ENCODE measurements at regions not wholly inside any gene's neighbourhood (a gene's known extent, or its start where the extent isn't known, plus 50 kb on each side); places are given as distances from the start of the nearest gene placed in this dataset.

DNA sequence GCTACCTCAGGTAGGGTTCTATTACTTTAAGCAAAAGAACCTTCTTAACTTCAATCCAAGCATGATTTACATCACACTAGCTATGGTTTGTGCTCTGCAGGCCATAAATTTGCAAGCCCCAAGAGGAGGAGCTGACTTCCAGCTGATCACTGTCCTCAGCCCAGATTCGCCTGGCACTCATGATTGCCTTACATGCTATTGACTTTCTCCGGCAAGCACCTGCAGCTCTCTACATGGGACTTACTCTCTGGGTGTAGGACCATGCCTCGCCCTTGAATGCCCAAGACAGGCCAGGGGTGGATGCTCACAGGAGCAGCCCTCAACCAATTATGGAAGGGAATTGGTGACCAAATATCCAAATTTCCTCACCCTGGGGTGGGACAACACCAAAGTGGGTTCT is 99.8 kb downstream of the ESM1 start:
- no TSS peak for BruUV-seq (replicated peaks)
- H2AFZ ChIP-seq (ENCODE audit: low read length), result no peak overlapping the region
- H3K4me2 ChIP-seq (ENCODE audit: low read length), result no peak overlapping the region
- no peak overlapping the region for H3K27ac ChIP-seq (ENCODE audit: low read length)
- H4K20me1 ChIP-seq (ENCODE audit: low read length), result no peaks in the 10 kb centered on the region
- intact Hi-C loops (cut with micrococcal nuclease), result no loop called here
- ATAC-seq (no peak), DNase-seq (no peak)
- POLR2A ChIA-PET (ENCODE audit: unreplicated experiment), result no interaction called here
- no peaks in the 10 kb centered on the region for H3K79me2 ChIP-seq (ENCODE audit: low read length)
- no peak overlapping the region for H3K9ac ChIP-seq (ENCODE audit: low read length)
- CTCF ChIA-PET, result no interaction called here
- no peaks in the 10 kb centered on the region for H3K27me3 ChIP-seq (ENCODE audit: low read length)
- no peaks in the 10 kb centered on the region for H3F3A ChIP-seq (ENCODE audit: low read length, unreplicated experiment)
- H3K9me2 ChIP-seq (replicated peaks; ENCODE audit: low read length), result no peaks in the 10 kb centered on the region
- peaks cover 6% of the 10 kb centered on the region for H3K4me1 ChIP-seq (ENCODE audit: insufficient read depth, low read length)
- TF ChIP-seq EZH2 (IDR thresholded peaks at IDR 0.05; ENCODE audit: low read length, unreplicated experiment), result no peak
- no peak for TF ChIP-seq EZH2phosphoT487 (IDR thresholded peaks at IDR 0.05; ENCODE audit: borderline replicate concordance, low read length)
- TF ChIP-seq, protein P1, sequence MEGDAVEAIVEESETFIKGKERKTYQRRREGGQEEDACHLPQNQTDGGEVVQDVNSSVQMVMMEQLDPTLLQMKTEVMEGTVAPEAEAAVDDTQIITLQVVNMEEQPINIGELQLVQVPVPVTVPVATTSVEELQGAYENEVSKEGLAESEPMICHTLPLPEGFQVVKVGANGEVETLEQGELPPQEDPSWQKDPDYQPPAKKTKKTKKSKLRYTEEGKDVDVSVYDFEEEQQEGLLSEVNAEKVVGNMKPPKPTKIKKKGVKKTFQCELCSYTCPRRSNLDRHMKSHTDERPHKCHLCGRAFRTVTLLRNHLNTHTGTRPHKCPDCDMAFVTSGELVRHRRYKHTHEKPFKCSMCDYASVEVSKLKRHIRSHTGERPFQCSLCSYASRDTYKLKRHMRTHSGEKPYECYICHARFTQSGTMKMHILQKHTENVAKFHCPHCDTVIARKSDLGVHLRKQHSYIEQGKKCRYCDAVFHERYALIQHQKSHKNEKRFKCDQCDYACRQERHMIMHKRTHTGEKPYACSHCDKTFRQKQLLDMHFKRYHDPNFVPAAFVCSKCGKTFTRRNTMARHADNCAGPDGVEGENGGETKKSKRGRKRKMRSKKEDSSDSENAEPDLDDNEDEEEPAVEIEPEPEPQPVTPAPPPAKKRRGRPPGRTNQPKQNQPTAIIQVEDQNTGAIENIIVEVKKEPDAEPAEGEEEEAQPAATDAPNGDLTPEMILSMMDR (conservative IDR thresholded peaks at IDR 0.05; ENCODE audit: low read depth, low read length), result no peak
- H3K9me3 ChIP-seq (ENCODE audit: low read length), result no peaks in the 10 kb centered on the region
- no peak overlapping the region for H3K4me3 ChIP-seq (ENCODE audit: low read length)
- H3K36me3 ChIP-seq (ENCODE audit: low read depth, low read length), result no peaks in the 10 kb centered on the region

DNA sequence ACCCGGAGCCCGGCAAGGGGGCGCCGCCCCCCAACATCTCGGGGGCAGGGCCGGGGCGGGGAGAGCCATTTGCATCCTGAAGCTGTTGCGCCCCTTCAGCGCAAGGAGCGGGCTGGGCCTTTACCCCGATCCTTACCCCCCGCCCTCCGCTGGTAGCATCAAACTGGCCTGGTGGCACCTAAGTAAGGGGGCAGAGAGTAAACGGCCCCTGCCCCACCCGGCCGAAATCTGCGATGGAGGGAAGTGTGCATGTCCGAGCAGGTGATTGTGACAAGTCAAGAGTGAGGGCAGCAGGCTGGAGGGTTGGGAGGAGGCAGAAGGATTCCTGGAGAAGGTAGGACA is 101.2 kb downstream of the ESM1 start:
- Histone ChIP-seq H3K4me2 (ENCODE audit: low read length) (no peak overlapping the region), H3K4me1 (ENCODE audit: insufficient read depth, low read length) (peaks cover 6% of the 10 kb centered on the region), H3K27me3 (ENCODE audit: low read length) (no peaks in the 10 kb centered on the region), H3K9me2 (replicated peaks; ENCODE audit: low read length) (no peaks in the 10 kb centered on the region), H2AFZ (ENCODE audit: low read length) (no peak overlapping the region), H3K36me3 (ENCODE audit: low read depth, low read length) (no peaks in the 10 kb centered on the region), H3K9ac (ENCODE audit: low read length) (no peak overlapping the region), H3K27ac (ENCODE audit: low read length) (no peak overlapping the region), H3K9me3 (ENCODE audit: low read length) (no peaks in the 10 kb centered on the region), H4K20me1 (ENCODE audit: low read length) (no peaks in the 10 kb centered on the region), H3K4me3 (ENCODE audit: low read length) (no peak overlapping the region), H3F3A (ENCODE audit: low read length, unreplicated experiment) (no peaks in the 10 kb centered on the region), H3K79me2 (ENCODE audit: low read length) (no peaks in the 10 kb centered on the region)
- TF ChIP-seq EZH2 (IDR thresholded peaks at IDR 0.05; ENCODE audit: low read length, unreplicated experiment) (no peak), EZH2phosphoT487 (IDR thresholded peaks at IDR 0.05; ENCODE audit: borderline replicate concordance, low read length) (no peak)
- TF ChIP-seq, protein P1 (conservative IDR thresholded peaks at IDR 0.05; ENCODE audit: low read depth, low read length), result no peak
- CTCF ChIA-PET, result no interaction called here
- intact Hi-C loops (cut with micrococcal nuclease), result no loop called here
- ATAC-seq (no peak), DNase-seq (no peak)
- POLR2A ChIA-PET (ENCODE audit: unreplicated experiment), result no interaction called here
- no TSS peak for BruUV-seq (replicated peaks)

DNA sequence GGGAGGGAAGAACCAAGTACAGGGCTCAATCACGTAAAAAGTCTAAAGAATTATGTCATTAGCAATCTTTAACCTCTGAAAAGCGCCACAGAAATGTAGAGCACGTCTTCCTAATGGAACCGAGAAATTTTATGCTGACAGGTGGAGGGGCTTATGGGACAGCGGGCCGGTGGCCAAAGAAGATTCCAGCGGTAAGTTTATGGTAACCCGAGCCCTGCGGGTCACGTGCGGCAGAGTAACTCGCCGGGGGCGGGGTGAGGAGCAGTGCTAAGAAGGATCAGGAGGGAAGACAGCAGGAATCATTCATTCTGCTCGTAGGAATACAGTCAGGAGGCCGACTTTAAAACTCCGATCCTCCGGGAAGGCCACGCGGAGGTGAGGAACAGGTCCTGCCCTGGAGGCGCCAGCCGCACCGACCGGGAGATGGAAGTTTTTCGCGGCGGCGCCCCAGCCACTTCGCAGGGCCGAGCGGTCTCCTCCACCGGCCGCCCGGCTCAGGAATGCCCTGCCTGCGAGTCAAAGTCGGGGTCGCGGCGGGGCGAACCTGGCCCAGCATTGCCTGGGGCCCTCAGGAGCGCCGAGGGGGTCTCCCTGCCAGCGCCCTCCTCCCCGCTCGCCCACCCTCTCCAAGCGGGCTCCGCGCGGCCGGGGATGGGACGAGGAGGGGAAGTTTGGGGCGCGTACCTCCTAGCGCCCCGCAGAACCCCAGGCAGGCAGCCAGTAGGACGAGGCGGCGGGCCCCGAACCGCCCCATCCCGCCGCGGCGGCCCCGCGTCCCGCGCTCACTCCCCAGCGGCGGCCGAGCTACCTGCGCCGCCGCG is 101.8 kb downstream of the ESM1 start:
- POLR2A ChIA-PET (ENCODE audit: unreplicated experiment), result no interaction called here
- DNase-seq (no peak), ATAC-seq (no peak)
- TF ChIP-seq EZH2 (IDR thresholded peaks at IDR 0.05; ENCODE audit: low read length, unreplicated experiment) (no peak), EZH2phosphoT487 (IDR thresholded peaks at IDR 0.05; ENCODE audit: borderline replicate concordance, low read length) (no peak)
- TF ChIP-seq, protein P1 (conservative IDR thresholded peaks at IDR 0.05; ENCODE audit: low read depth, low read length), result no peak
- CTCF ChIA-PET, result no interaction called here
- Histone ChIP-seq H3F3A (ENCODE audit: low read length, unreplicated experiment) (no peaks in the 10 kb centered on the region), H3K4me1 (ENCODE audit: insufficient read depth, low read length) (peaks cover 6% of the 10 kb centered on the region), H3K9me2 (replicated peaks; ENCODE audit: low read length) (no peaks in the 10 kb centered on the region), H3K27ac (ENCODE audit: low read length) (no peak overlapping the region), H3K27me3 (ENCODE audit: low read length) (no peaks in the 10 kb centered on the region), H3K9me3 (ENCODE audit: low read length) (no peaks in the 10 kb centered on the region), H3K4me2 (ENCODE audit: low read length) (no peak overlapping the region), H2AFZ (ENCODE audit: low read length) (no peak overlapping the region), H3K79me2 (ENCODE audit: low read length) (no peaks in the 10 kb centered on the region), H3K9ac (ENCODE audit: low read length) (no peak overlapping the region), H4K20me1 (ENCODE audit: low read length) (no peaks in the 10 kb centered on the region), H3K4me3 (ENCODE audit: low read length) (no peak overlapping the region), H3K36me3 (ENCODE audit: low read depth, low read length) (no peaks in the 10 kb centered on the region)
- intact Hi-C loops (cut with micrococcal nuclease), result no loop called here
- no TSS peak for BruUV-seq (replicated peaks)
